Body of pancreas (tissue), 4 donors: ENCODE measurements at regions not wholly inside any gene's neighbourhood (a gene's known extent, or its start where the extent isn't known, plus 50 kb on each side); places are given as distances from the start of the nearest gene placed in this dataset.

Source experiments
- ATAC-seq: fragments of 150-250 bp; one replicate; pipeline ENCODE4 v1.9.1; 2016
- DNase-seq, 4 donors: peaks; one replicate each; pipeline ENCODE4 v3.0.0-alpha.2; 2019
- H3K27ac ChIP-seq, 4 donors: fragments of 200-600 bp; sonication (generic); 1 replicate in 3 of 4; 2 replicates in 1 of 4; pipeline versions ENCODE4 v1.5.1 to v1.6.1; 2016 to 2019; ENCODE audit warnings: mild to moderate bottlenecking in 1 of 4, mixed read lengths in 1 of 4, moderate library complexity in 1 of 4
- H3K27me3 ChIP-seq, 2 donors: fragments of 200-600 bp; sonication (generic); one replicate each; pipeline ENCODE4 v1.6.0; 2016; ENCODE audit warnings: mild to moderate bottlenecking in 1 of 2
- H3K36me3 ChIP-seq, 2 donors: fragments of 200-600 bp; sonication (generic); replicated peaks in 1 of 2; 2 replicates each; pipeline ENCODE4 v1.5.1; 2016; ENCODE audit warnings: low read depth in 2 of 2; ENCODE audit not compliant: insufficient read depth in 1 of 2
- H3K4me1 ChIP-seq: fragments of 200-600 bp; sonication (generic); one replicate; pipeline ENCODE4 v1.6.0; 2016
- H3K4me3 ChIP-seq, 2 donors: fragments of 200-600 bp; sonication (generic); 1 replicate in 1 of 2; 2 replicates in 1 of 2; pipeline ENCODE4 v1.5.1; 2016 to 2019
- H3K9me3 ChIP-seq, 3 donors: fragments of 200-600 bp; sonication (generic); 1 replicate in 2 of 3; 2 replicates in 1 of 3; pipeline ENCODE4 v1.5.1; 2016
- CTCF ChIP-seq, 7 experiments: fragments of 450-650 bp in 4 of 7; fragments of 200-600 bp in 3 of 7; sonication (generic) in 3 of 7; IDR thresholded peaks; one replicate each; pipeline ENCODE4 v1.5.1; 2016 to 2019; ENCODE audit warnings: antibody characterized with exemption in 7 of 7
- POLR2A ChIP-seq, 3 donors: fragments of 450-650 bp; IDR thresholded peaks; one replicate each; pipeline ENCODE4 v1.6.1; 2016; ENCODE audit warnings: antibody characterized with exemption in 3 of 3, mild to moderate bottlenecking in 2 of 3
- WGBS, 2 donors: methylation state at CpG; one replicate each; pipeline ENCODE4 v1.1.5; 2017; 5-methylcytosine and 5-hydroxymethylcytosine counted together
- intact Hi-C: fragments of 100-400 bp; cut with DNase I; formaldehyde crosslinking; loops from one replicate; pipeline ENCODE4 v1.15.1; 2023

GRCh38 chr9:23408874-23409273 lies 417.2 kb downstream of the ELAVL2 start:
- no peak overlapping the region for H3K4me3 ChIP-seq
- H3K36me3 ChIP-seq: no peaks in the 10 kb centered on the region
- H3K27me3 ChIP-seq: no peaks in the 10 kb centered on the region
- TF ChIP-seq POLR2A (IDR thresholded peaks at IDR 0.05) (no peak), CTCF (IDR thresholded peaks at IDR 0.05) (no peak)
- H3K27ac ChIP-seq: no peak overlapping the region
- no peak for DNase-seq
- intact Hi-C loops: no loop called here
- ATAC-seq: no peak
- H3K9me3 ChIP-seq: no peaks in the 10 kb centered on the region
- H3K4me1 ChIP-seq: no peaks in the 10 kb centered on the region

GRCh38 chr9:23412046-23412445 lies 414.0 kb downstream of the ELAVL2 start:
- WGBS, 2 donors: 21 to 34% methylated on average over 3 of the region's 3 CpGs
- Histone ChIP-seq H3K4me1 (no peaks in the 10 kb centered on the region), H3K27me3 (no peaks in the 10 kb centered on the region), H3K4me3 (no peak overlapping the region), H3K9me3 (no peaks in the 10 kb centered on the region), H3K36me3 (no peaks in the 10 kb centered on the region), H3K27ac (no peak overlapping the region)
- DNase-seq (no peak), ATAC-seq (no peak)
- intact Hi-C loops: no loop called here
- TF ChIP-seq CTCF (IDR thresholded peaks at IDR 0.05) (no peak), POLR2A (IDR thresholded peaks at IDR 0.05) (no peak)

GRCh38 chr9:23412458-23412857 lies 413.6 kb downstream of the ELAVL2 start:
- intact Hi-C loops: no loop called here
- ATAC-seq (no peak), DNase-seq (no peak)
- Histone ChIP-seq H3K27ac (no peak overlapping the region), H3K27me3 (no peaks in the 10 kb centered on the region), H3K36me3 (no peaks in the 10 kb centered on the region), H3K4me1 (no peaks in the 10 kb centered on the region), H3K4me3 (no peak overlapping the region), H3K9me3 (no peaks in the 10 kb centered on the region)
- no peak for TF ChIP-seq POLR2A (IDR thresholded peaks at IDR 0.05)
- TF ChIP-seq CTCF (IDR thresholded peaks at IDR 0.05): no peak
- 60 to 61% methylated on average over 3 of the region's 3 CpGs for WGBS, 2 donors

- ATAC-seq (no peak), DNase-seq (no peak)
- no peak for TF ChIP-seq POLR2A (IDR thresholded peaks at IDR 0.05)
- TF ChIP-seq CTCF (IDR thresholded peaks at IDR 0.05): no peak
- Histone ChIP-seq H3K9me3 (no peaks in the 10 kb centered on the region), H3K4me1 (no peaks in the 10 kb centered on the region), H3K27me3 (no peaks in the 10 kb centered on the region), H3K36me3 (no peaks in the 10 kb centered on the region), H3K27ac (no peak overlapping the region), H3K4me3 (no peak overlapping the region)
- intact Hi-C loops: no loop called here
- WGBS, 2 donors: 83 to 92% methylated on average over 2 of the region's 2 CpGs
Measured at GRCh38 chr9:23413541-23413940, 412.5 kb downstream of the ELAVL2 start.

- no peaks in the 10 kb centered on the region for H3K36me3 ChIP-seq
- no peak overlapping the region for H3K27ac ChIP-seq
- no peak for DNase-seq
- WGBS, 2 donors: 71 to 72% methylated on average over 6 of the region's 6 CpGs
- no peaks in the 10 kb centered on the region for H3K9me3 ChIP-seq
- ATAC-seq: no peak
- H3K4me3 ChIP-seq: no peak overlapping the region
- TF ChIP-seq POLR2A (IDR thresholded peaks at IDR 0.05): no peak
- TF ChIP-seq CTCF (IDR thresholded peaks at IDR 0.05): no peak
- intact Hi-C loops: no loop called here
- no peaks in the 10 kb centered on the region for H3K4me1 ChIP-seq
- H3K27me3 ChIP-seq: no peaks in the 10 kb centered on the region
Measured at GRCh38 chr9:23423999-23424398, 402.0 kb downstream of the ELAVL2 start.
